ENCODE measurements at regions not wholly inside any gene's neighbourhood (a gene's known extent, or its start where the extent isn't known, plus 50 kb on each side); places are given as distances from the start of the nearest gene placed in this dataset.
A peak's percentile ranks its signal among the peaks of the same experiment; 100 is the strongest.

GRCh38 chr13:109636736-109637135 lies 149.6 kb downstream of the IRS2 start:
- DNase-seq: no peak

GRCh38 chr13:109631069-109631468 lies 155.3 kb downstream of the IRS2 start:
- no peak for DNase-seq

- DNase-seq: no peak
These were observed 156.1 kb downstream of the IRS2 start for GRCh38 chr13:109630271-109630670.

GRCh38 chr13:109629737-109630136 lies 156.6 kb downstream of the IRS2 start:
- no peak for DNase-seq

GRCh38 chr13:109628251-109628699 lies 158.1 kb downstream of the IRS2 start:
- no peak for DNase-seq

GRCh38 chr13:109627649-109628048 lies 158.7 kb downstream of the IRS2 start:
- no peak for DNase-seq

- no peak for DNase-seq
These were observed 159.8 kb downstream of the IRS2 start for GRCh38 chr13:109626386-109627171.

- DNase-seq: no peak
These were observed 161.2 kb downstream of the IRS2 start for GRCh38 chr13:109625156-109625555.

- no peak for DNase-seq
These were observed 164.4 kb downstream of the IRS2 start for GRCh38 chr13:109622006-109622405.

GRCh38 chr13:109615721-109616420 lies 170.5 kb downstream of the IRS2 start:
- no peak for DNase-seq

- DNase-seq: no peak
These were observed 174.3 kb downstream of the IRS2 start for GRCh38 chr13:109611912-109612691.

- DNase-seq: peak; percentile 16
These were observed 175.9 kb downstream of the IRS2 start for GRCh38 chr13:109610517-109610916.

GRCh38 chr13:109608503-109608902 lies 177.9 kb downstream of the IRS2 start:
- DNase-seq: no peak

- no peak for DNase-seq
These were observed 178.3 kb downstream of the IRS2 start for GRCh38 chr13:109608059-109608458.

- no peak for DNase-seq
These were observed 179.9 kb downstream of the IRS2 start for GRCh38 chr13:109606520-109606919.

GRCh38 chr13:109605846-109606245 lies 180.5 kb downstream of the IRS2 start:
- DNase-seq: no peak

- no peak for DNase-seq
These were observed 181.5 kb downstream of the IRS2 start for GRCh38 chr13:109604894-109605293.

- DNase-seq: no peak
These were observed 184.0 kb downstream of the IRS2 start for GRCh38 chr13:109602356-109602755.

GRCh38 chr13:109599901-109600657 lies 186.3 kb downstream of the IRS2 start:
- no peak for DNase-seq

- no peak for DNase-seq
These were observed 190.9 kb downstream of the IRS2 start for GRCh38 chr13:109595471-109595870.

- DNase-seq: no peak
These were observed 193.2 kb downstream of the IRS2 start for GRCh38 chr13:109593230-109593629.

- no peak for DNase-seq
These were observed 193.6 kb downstream of the IRS2 start for GRCh38 chr13:109592770-109593169.

- DNase-seq: no peak
These were observed 198.7 kb downstream of the IRS2 start for GRCh38 chr13:109587689-109588088.

Measured in T-helper 9 cell (primary cell).